Astrocyte (in vitro differentiated cells and primary cell): ENCODE measurements at regions not wholly inside any gene's neighbourhood (a gene's known extent, or its start where the extent isn't known, plus 50 kb on each side); places are given as distances from the start of the nearest gene placed in this dataset.

Experiments used
- CTCF ChIP-seq: IDR thresholded peaks from 2 replicates; pipeline ENCODE4 v1.5.1; 2011; ENCODE audit warnings: low read depth, mild to moderate bottlenecking, inconsistent platforms, low read length, moderate library complexity; ENCODE audit not compliant: insufficient read depth
- EZH2 ChIP-seq: IDR thresholded peaks from 2 replicates; pipeline ENCODE4 v1.6.1; 2012; ENCODE audit warnings: mild to moderate bottlenecking, low read length, inconsistent platforms; ENCODE audit not compliant: insufficient read depth

DNA sequence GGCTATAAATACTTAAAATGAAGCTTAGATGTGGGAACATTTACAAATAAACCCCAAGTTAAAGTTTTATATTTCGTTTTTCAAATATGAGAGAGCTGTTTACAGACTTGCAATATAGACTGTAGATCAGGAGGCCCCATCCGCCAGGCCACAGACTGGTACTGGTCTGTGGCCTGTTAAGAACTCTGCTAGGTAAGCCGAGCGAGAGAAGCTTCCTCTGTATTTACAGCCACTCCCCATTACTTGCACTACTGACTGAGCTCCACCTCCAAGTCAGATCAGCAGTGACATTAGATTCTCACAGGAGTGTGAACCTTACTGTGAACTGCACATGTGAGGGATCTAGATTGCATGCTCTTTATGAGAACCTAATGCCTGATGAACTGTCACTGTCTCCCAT is 561.4 kb upstream of the FAM174A start:
- TF ChIP-seq CTCF (no peak), EZH2 (no peak)
